NOMO-1 treated with DMSO at 0.1 percent for 48 hours (cell line): ENCODE measurements at regions not wholly inside any gene's neighbourhood (a gene's known extent, or its start where the extent isn't known, plus 50 kb on each side); places are given as distances from the start of the nearest gene placed in this dataset.

Source experiments
- DNase-seq: peaks from one replicate; lab custom pipeline; 2025; ENCODE audit not compliant: unreplicated experiment; lab: John Stamatoyannopoulos, UW

DNA sequence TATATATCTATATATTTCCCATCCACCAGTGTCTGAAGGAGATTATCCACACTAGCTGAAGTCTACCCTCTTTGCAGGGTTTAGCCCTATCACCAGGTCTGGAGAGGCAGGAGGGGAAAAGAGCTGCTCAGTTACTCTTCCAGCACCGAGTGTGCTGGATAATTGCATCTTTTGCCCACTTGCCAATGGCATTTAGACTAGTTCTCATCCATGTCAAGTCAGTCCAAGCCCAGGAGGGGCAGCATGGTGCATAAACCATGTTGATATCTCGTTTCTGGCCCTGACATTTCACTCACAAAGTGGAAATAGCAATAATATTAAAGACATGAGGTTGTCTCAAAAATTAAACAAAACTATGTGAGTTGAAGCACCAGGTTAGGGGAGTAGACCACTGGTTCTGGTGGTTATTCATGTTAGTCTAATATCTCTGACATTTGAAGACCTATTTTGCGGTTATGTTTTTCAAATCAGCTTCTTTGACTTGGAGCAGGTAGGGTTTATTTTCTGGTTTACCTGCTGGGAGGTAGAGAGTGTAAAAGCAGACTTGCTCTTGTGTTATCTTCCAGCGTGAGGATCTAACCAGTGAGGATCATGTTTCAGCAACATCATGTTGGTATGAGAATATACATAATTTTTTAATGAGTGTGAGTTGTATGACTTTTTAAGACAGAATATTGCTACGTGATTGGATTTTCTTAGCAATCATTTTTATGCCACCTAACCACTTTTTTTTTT lies 273.2 kb upstream of the KIRREL3 start:
- DNase-seq: no peak

DNA sequence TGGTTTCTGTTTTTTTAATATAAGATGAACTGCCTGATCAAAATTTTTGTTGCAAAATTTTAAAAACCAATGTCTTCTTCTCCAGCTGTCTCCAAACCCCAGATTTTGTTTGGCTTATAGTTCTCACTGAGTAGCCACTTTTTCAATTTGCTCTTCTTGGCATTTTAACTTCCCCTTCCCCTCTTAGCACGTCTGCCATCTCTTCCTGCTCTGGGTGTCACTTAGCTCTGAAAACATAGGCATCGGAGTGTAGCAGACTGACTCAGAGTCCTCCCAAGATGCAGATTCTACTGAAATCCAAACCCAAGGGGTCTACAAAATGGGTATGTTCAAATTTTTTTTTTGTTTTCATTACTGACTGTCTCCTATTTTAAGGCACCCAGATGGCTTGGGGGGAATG lies 270.3 kb upstream of the KIRREL3 start:
- no peak for DNase-seq

DNA sequence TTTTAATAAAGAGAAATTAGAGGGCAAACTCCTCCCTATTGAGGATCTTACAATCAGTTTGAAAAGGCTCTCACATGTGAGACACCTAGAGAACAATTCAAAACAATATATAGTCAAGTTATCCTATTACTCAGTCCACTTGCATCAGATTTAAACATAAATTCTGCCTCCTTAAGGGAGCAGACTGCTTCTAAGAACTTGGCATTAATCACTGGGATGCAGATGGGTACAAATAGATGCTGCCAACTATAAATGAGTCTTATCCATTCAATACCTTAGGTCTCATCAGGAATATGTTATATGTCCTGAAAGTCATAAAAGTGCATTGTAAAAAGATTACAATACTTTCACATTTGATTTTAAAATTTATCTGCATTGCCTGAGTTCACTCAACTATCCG lies 269.3 kb upstream of the KIRREL3 start:
- no peak for DNase-seq

DNA sequence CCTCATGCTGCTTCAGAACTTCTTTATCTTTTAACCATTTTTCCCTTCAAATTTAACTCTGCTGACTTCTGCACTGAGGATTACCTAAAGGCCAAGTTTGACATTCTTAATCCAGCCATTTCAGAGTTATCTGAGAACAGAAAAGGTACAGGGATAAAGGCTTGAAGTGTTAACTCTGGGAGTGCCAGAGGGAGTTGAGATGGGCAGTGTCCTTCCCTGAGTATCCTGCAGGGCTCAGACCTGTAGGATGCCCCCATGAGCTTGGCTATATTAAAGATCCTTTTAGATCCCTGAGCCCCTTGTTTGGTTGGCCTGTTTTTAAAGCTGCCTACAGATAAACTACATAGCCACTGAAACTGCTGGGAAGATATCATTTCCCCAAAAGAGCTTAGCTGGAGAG lies 268.4 kb upstream of the KIRREL3 start:
- no peak for DNase-seq

DNA sequence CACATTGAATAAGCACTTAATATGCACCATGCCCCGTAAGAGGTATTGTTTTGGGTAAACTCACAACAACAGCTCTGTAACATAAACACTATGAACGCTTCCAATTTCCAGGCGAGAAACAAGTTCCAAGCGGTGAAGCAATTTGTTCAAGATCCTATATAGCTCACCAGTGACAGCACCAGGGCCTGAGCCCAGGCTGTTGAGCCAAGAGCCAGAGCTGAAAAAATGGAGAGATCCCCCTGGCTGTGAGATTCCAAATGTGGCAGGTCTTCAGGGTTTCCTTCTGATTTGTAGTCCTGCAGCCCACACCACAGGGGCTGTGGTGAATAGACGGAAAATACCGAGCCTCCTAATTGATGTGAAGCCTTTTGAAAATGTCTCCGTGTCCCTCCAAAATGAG lies 268.0 kb upstream of the KIRREL3 start:
- no peak for DNase-seq

DNA sequence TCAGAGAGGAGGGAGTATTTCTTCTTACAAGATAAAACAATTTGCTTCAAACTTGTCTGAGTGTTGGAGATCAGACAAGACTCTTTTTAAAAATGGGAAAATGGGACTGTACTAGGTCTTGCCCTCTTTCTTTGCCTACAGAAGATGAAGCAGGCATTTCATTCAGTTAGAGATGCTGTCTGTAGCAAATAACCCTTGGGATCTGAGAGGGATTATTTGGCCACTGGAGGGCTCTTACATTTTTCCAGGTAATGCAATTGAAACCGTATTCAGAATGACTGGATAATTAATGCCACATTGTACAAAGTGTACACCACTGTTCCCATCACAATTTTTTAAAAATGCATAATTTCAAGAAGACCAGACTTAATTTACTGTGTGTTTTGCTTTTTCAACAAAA lies 258.5 kb upstream of the KIRREL3 start:
- no peak for DNase-seq

DNA sequence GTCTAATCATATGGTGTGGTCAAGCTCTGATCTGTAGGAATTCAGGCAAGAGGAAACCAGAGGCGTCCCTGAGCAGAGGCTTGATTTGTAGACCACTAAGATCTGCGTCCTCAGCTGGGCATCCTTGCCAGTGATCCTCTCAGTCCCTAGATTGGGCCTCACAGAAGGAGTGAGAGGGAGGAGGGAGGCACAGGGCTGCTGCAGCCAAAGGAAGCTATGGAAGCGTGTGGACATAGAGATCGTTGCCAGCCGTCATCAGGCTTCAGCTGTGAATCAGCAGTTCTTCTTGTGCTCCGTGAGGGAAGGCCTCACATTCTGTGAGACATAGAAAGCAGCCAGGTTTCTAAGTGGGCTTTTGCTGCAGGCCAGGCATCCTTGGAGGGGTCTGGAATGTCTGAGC lies 254.6 kb upstream of the KIRREL3 start:
- no peak for DNase-seq

DNA sequence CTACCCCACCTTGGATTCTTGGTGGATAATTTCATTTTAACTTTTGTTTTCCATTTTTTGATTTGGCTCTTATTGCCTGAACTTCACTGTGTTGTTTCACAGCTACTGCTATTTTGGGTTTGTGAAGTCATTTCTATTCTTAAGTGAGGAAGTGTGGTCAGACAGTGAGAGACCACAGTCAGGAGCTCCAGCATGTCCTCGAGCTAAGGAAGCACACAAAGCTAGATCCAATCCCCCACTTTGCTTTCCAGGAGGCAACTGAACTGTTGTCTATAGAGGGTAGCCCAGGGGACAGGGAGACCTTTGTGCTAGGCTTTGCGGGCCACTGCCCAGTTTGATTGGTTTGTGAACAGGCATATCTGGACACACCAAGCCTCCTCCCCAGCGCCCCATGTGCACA lies 251.8 kb upstream of the KIRREL3 start:
- no peak for DNase-seq

DNA sequence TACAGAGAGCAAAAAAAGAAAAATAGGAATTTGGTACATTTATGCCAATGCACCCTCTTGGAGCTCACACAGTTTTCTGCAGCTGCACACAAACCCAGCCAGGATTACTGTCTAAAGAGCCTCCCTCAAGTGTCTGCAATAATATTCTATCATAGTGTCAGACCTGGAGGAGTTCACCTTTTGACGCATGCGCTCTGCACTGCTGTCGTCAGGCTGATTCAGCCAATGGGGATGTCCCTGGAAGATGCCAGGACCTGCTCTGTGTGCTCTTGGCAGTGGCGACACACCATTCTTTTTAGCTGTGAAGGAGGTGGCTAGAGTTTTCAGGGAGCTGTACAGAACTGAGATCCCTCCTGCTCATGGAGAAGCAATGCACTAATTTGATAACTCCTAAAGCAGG lies 249.0 kb upstream of the KIRREL3 start:
- no peak for DNase-seq

DNA sequence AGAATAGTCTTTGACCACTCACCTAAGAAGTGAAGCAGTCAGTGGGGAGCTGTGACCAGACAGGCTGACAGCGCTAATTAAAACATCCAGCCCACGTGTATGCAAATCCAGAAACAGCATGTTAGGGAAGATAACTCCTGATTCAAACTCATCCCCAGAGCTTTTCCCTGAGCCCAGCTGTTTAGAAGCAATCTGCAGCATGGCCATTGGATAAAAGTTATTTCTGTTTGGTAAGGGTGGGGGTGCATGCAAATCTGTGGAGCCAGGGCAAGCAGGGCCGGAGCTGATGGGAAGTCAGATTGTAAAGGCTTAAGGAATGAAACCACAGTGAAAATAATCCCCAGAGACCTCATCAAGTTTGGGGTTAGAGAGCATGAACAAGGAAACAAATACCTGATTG lies 247.9 kb upstream of the KIRREL3 start:
- DNase-seq: no peak

DNA sequence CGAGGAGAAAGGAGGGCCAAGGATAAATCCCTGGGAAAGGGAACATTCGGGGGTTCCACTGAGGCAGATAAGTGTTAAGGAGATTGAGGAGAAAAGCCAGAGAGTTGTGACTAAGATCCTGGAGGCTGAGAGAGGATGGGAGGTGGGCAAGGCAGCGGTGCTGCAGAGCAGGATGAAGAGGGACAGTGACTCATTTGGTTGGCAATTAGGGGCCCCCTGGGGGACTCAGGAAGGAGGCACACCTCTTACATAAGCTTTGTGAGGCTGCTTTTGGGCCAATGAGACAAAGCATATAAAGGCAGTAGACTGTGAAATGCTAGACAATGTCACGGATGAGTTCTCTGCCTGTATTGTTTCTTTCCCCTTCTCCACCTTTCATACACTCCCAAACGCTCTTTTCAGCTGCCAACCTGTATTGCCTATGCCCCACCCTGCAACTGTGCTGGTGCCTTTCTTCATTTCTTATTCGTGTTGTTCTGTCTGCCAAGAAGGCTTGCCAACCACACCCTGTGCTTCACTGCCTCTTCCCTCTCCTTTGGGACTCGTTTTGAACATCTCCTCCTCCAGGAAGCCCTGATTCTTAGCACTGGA lies 246.8 kb upstream of the KIRREL3 start:
- DNase-seq: no peak

DNA sequence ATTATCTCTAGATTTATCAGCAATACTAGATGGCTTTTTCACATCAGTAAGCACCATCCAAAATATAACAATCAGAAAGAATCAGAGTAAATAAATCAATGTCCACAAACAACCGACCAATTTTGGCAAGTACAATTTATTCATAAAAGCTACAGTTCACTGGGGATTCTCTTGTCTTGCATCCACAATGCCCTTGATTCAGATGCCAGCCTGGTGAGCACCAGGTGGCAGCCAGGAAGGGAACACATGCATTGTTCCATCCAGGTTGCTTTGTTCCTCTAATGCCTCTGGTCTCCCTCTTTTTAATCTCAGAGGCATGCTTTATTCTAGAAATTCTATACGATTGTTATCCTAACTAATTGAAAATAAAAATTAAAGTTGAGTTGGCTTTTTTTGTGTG lies 242.1 kb upstream of the KIRREL3 start:
- no peak for DNase-seq

DNA sequence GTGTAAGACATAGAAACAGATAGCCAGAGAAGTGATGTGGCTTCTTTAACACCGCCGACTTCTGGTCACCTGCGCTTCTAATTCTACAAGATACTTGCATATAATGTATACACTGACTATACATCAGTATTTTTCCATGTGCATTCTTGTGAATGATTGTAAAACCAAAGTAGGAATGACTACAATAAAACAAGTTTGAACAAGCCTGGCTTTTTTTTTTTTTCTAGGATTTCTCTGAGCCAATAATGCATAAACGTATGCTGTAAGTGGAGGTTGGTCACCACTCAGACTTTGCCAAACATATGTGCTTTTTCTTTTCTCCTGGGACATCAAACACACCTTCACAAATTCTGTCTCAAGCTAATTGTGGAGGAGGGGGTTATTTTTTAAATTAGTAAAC lies 237.8 kb upstream of the KIRREL3 start:
- DNase-seq: no peak

DNA sequence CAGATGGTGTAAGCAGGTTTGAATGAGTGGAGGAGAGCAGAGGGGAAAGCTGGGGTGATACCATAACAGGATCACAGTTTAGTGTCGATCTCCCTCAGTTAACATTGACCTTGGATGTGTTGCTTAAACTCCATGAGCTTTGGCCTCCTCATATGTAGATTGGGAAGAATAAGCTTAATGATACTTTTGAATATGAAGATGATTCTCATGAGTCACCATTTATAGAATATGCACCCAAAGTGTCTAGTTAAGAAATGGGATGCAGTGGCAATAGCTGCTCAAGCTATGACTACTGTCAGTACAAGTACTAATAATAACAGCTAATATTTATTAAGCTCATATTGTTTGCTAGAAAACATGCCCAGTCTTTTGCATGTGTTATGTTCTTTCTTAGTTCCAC lies 236.2 kb upstream of the KIRREL3 start:
- no peak for DNase-seq

DNA sequence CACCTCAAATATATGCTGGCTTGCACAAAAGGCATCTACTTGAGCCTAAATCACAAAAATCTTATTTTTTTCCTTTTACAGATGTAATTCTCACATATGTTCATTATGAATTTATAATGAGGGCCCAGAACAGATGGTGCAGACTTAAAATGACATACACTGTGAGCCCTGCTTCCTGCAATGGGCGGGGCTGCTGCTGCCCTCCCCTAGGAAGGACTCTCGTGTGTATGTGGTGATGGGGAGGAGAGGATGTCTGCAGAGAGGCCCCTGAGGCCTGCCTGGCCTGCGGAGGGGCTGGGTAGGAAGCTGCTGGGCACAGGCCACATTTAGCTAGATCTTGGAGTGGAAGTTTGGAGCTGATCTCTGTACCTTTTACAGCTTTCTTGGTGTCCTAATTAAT lies 233.4 kb upstream of the KIRREL3 start:
- no peak for DNase-seq

DNA sequence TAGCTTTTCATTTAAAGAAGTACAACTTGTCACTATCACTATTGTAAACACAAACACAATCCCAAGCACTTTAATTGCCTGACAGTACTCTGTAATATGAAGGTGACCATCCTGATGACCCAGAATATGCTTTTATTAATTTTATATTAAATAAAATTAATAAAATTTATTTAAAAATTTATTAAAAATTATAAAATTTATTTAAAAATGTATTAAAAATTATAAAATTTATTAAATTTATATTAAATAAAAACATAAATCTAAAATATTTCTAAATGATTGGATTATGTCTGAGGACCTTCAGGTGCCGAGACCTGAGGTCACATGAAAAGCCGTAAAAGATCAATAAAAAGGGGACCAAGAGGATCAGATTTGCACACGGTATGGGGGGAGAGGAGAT lies 229.8 kb upstream of the KIRREL3 start:
- DNase-seq: no peak

DNA sequence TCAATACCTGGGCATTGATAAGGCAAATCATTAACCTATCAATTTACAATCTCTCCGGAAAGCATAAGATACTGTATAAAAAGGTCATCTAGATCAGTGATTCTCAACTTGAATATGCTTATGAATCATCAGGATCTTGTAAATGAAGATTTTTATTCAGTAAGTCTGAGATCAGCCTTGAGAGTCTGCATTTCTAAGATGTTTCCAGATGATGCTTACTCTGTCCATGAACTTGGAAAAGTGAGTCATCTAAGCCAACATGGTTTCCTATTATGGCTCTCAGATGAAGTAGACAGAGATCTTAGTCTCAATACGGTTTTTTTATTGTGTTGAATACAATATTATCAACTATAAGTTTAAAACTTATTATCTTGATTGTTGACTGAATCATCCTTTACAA lies 226.4 kb upstream of the KIRREL3 start:
- no peak for DNase-seq

DNA sequence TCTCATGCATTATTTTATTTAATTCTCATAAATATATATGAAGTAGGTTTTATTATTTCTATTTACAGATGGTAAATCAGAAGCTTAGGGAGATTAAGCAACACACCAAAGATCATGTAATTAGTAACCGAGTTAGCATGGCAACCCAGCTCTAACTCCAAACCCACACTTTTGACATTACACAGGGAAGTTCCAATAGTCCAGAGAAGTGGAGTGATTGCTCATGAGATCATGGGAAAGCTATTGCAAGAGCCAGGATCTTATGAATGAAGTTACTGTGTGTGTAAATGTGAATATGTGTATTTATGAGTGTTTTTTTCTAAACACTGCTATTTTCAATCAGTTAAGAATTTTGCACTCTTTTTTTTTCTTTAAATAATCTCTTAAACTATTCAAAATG lies 225.8 kb upstream of the KIRREL3 start:
- DNase-seq: no peak

DNA sequence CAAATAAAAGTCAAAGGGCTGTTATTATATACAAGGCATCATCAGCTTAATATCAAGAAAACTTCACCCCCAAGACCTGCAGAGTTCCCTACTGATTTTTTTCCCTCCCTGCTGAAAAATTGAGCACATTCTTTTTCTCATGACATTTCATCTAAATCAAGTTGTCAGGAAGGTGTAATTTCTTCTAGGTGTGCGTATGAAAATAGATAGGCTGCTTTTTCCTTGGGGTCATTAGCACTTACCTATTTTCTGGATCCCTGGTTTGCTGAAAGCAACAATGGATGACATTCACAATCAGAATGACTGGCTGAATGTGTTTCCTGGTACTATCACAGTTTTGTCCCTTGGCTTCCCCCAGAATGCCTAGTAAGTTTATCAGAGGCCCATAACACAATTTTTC lies 225.0 kb upstream of the KIRREL3 start:
- no peak for DNase-seq

DNA sequence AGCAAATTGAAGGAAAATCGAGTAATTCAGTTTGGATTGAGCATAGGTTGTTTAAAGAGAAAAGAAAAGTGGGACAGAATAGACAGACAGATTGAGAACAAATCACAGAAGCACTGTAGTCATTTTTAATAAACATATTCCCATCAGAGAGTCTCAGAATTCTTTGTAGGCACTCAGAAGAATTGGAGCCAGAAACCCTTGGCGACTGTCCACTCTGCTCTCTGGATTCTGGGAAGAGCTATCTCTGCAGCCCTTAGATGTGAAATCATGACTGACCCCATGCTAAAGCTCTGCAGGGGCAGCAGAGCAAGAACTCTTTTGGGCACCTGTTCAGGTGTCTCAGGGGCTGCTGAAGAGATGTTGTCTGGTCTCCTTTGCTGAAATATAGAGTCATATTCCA lies 223.7 kb upstream of the KIRREL3 start:
- no peak for DNase-seq

DNA sequence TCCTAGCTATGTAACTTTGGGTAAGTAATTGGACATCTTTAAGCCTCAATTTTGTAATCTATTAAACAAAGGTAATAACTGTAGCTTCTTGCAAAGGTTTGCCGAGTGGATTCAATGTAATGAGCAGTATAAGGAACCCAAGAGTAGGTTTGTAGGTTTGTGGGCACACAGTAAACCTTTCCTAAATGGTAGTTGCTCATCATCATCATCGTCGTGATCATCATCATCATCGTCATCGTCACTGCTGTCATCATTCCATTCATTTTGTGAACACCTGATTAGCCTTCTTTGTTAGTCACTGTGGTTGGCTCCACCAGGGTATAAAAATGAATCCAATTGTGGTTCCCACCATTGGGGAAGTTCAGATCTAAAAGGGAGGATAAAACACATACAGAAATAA lies 223.1 kb upstream of the KIRREL3 start:
- DNase-seq: no peak

DNA sequence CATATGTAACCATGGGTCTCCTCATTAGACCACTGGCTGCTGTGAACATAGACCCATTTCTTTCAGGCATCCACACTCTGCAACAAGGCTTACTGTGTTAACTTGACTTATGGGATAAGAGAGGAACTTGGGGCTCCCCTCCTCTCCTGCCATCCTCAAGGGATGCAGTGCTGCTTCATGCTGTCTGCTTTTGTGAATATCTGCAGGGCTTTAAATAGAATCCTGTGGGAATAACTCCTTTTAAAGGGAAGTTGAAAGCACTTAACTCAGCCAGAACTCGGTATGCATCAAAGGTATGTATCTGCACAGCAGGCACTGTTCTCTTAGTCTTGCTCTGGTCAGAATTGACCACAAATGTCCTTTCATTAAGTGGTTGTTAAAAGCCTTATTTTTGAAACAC lies 222.5 kb upstream of the KIRREL3 start:
- no peak for DNase-seq

DNA sequence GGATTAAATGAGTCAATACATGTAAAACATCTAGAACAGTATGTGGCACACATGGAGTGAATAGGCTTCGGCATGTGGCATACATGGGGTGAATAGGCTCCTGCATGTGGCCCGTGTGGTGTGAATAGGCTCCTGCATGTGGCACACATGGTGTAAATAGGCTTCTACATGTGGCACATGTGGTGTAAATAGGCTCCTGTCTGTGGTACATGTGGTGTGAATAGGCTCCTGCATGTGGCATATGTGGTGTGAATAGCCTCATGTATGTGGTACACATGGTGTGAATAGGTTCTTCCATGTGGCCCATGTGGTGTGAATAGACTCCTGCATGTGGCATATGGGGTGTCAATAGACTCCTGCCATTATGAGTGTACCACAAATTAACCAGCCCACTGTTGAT lies 219.1 kb upstream of the KIRREL3 start:
- no peak for DNase-seq
